IPS-NIHi7 (cell line): ENCODE measurements at regions not wholly inside any gene's neighbourhood (a gene's known extent, or its start where the extent isn't known, plus 50 kb on each side); places are given as distances from the start of the nearest gene placed in this dataset.

Experiments used
- DNase-seq: peaks from one replicate; pipeline ENCODE4 v3.0.0; 2012; ENCODE audit warnings: mixed read lengths; ENCODE audit errors: extremely low spot score

DNA sequence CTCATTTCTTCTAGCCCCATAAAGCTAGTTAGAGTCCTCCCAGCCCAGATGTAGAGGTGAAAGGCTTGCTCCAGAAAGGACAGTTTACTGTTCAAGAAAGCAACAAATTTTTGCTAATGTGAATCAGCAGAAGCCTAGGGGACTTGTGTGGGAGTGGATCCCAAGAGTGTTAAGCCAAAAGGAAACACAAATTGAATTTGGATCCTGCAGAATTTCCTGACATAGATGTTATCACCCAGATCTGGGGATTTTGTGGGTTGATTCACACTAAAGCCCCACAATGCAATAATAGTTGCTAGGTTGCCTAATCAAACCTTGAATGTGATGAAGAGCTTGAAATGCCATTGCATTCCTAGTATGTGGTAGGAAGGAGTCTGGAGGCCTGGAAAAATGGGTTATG is 135.2 kb upstream of the HS3ST3A1 start:
- DNase-seq: no peak

DNA sequence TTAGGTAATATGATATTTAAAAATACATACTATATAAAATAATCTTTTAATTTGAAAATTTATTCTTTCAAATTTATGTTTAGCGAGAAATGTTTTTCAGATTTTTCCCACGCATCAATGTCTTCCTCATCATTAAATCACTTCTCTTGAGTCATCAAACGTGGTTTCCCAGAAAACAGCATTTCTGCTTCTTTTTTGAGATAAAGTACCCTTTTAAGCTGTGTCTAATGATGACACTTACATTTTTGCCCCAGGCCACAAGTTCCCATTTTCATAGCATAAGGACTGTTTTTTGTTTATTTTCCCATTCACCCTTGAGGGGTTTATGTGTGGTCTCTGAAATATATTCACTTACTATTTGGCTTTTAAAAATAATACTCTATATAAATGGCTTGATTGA is 139.0 kb upstream of the HS3ST3A1 start:
- no peak for DNase-seq

DNA sequence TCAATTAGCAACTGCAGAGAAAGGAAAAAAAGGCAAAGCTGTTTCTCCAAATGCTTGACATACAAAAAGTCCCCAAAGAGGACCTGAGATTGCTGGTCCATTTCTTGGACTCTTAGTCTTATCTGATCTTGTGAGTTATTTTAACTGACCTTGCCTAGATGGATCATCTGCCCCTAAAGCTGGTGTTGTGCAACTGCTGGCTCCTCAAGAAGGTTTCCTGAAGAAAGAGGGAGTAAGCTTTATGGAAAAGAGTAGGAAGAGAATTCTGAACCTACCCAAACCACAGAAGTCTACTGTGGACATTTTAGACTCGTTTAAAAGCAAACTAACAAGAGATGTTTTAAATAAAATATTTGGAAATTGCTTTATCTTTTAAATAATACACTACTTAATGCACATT is 140.0 kb upstream of the HS3ST3A1 start:
- no peak for DNase-seq

DNA sequence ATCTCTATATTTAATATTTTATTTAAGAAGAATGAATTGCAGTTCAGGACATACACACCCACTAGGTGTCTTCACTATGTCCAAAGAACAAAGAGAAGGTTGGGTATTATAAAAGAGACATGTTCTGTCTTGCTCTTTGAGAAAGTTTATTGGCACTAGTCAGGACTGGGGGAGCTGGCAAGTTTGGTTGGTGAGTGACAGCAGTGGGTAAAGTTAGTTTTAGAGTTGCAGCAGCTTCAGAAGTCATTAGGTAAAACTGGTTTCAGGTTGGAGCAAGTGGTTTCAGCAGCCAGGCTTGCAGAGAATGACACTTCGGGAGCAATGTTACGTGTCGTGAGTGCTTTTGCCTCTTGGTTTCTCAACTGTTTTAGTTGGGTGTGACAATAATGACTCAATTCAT is 142.2 kb upstream of the HS3ST3A1 start:
- DNase-seq: no peak

DNA sequence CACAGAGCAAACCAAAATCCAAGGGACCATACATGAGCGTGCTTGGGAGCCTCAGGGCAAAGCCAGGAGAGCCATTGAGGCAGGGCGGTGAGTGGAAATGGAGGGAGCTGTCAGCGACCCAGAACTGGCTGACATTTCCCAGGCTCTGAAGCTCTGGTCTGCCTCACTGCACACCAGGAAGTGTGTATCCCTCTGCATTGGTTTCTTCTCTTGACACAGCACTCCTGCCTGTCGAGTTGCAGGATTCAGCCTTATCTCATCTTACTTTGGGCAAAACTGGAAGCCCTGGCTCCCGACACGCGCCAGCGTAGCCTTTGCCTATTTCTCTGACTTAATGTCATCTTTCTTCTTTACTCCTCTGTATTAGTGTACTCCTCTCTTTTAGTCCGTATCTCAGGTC is 144.7 kb upstream of the HS3ST3A1 start:
- DNase-seq: no peak

DNA sequence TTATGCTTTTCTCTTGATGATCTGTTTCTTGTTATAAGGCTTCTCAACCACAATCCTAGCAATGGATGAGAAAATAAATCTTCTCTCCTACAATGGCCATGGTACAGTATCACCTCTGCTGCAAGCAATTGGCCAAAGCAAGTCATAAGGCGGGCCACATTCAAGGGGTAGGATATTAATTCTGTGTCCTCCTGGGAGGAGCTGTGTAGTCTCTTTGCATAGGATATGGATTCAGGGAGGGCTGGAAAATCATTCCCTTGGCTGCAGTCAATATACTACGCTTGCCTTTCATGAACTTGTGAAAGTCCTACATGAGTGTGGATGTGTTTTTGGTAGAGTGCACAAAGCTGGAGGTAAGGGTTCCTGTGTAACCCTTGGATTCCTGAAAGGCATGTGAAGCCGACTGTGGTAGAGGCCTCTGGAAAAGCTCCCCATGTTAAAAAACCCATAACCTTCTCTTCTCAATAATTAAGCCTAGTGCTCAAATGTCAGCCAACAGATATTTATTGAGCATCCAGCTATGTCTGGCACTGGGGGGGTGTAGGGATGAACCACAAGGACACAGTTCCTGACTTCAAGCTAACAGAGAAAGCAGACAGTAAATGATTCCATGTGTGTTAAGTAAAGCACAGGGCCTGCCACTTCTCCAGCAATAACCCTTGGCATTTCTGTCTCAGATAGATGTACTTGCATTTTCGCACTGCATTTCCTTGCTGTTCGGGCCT is 147.6 kb upstream of the HS3ST3A1 start:
- no peak for DNase-seq

DNA sequence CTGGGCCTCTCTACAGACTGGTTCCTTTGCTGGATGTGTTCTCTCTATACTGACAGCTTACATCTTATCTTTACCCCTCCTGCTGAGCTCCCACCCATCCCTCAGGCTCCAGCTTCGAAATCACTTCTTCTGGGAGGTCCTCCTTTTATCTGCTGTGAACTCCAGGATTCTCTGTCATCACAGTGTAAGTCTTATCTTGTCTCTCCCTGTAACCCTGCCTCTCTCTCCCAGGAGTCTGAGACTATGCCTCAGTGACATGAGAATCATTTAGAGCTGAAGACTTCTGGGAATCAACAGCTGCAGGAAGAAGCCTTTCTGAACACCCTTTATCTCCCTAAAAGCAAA is 148.1 kb upstream of the HS3ST3A1 start:
- DNase-seq: peak; percentile 17

DNA sequence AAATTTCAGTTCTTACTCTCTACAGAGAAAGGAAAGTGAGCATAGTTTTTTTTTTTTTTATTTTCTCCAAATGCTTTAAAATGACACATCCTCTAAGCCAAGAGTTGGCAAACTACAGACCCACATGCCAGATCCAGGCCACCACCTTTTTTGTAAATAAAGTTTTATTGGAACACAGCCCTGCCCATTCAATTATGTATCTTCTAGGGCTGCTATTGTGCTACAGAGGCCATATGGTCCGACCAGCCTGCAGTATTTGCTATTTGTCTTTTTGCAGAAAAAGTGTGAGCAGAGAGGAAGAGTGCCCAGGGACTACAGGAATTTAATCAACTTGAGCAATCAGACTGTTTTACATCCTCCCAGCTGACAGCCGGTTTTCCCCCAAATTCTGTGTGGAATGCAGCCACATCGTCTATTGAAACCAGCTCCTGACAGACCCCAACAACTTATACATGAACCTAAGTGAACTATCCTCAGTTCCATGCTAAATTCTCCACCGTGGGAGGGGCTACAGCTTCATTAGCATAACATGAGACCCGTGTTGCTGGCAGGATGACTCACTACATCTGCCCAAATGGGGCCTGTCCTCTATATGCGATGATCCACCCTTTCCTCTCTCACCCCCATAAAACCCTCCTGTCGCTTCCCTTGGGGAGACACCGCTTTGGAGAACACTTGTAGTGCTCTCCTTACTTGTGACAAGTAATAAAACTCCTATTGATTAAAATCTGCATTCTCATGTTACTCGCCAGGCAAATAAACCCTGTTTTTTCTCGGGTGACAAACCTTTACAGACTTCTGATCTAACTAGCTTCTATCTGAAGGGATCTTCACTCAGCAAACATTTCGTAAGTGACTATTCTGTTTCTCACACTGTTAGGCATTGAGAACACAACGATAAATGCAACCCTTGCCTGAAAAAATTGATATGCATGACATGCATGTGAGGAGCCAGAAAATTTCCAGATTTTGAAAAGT is 149.4 kb upstream of the HS3ST3A1 start:
- peak; percentile 74 for DNase-seq

DNA sequence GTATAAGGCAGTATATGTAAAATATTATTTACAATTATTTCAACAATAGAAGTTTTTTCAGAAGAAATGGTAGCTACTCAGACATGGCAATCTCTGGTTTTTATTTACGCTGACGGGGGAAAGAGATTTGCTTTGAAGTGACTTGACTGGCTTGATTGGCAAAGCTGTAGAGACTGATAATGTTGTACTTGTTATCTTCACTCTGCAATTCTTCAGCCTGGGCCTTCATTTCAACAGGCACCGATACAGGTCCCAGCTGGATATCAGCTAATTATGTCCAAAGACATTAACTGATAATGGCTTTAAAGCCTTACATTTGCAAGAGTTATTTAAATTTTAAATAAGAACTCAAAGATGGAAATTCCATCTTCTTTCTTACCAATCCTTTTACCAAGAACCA is 151.4 kb upstream of the HS3ST3A1 start:
- DNase-seq: no peak

DNA sequence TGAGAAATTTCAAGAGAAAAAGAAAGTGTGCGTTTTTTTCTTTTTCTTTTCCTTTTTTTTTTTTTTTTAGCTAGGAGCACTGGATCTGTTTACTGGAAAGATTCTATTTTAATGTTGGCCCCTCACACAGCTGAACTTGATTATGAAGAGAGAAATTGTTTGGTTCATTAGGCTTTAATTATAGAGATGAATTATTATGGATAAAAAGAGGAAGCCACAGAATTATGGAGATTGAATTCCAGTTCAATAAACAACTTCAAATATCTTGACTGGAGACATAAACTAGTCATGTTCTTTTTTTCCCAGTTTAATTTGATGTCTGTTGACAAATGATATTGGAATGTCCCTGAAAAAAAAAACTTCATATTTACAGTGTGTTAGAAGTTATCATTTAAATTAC is 152.0 kb upstream of the HS3ST3A1 start:
- DNase-seq: no peak

DNA sequence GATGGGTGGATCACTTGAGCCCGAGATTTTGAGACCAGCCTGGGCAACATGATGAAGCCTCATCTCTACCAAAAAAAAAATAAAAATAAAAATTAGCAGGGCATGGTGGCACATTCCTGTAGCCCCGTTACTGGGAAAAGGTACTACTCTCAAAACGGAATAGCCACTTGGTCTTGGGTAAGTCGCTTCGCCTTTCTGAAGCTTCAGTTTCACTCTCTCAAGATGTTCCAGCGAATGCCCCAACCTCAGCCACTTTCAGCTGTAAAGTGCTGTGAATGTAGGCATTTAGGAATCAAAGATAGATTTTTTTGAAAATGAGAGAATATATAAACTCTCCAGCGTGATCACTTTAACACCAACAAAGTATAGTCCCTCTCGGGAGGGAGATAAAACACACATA is 154.1 kb upstream of the HS3ST3A1 start:
- DNase-seq: no peak

DNA sequence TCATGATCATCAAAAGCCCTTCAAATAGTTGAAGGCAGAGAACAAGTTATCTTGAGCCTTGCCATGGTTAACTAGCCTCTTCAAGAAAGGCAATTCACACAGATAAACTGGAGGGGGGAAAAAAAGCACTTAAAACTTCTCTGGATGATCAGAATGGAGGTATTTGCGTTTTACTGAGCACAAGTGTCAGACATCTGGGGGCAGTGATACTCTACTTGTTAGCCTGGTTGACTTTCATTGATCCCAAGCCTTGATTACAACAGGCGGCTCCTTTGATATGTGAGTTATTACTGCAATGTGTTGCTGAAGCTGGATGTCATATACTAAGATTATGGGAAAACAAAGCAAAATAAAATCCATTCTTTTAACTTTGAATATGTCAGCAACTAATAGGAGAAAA is 155.0 kb upstream of the HS3ST3A1 start:
- DNase-seq: no peak

DNA sequence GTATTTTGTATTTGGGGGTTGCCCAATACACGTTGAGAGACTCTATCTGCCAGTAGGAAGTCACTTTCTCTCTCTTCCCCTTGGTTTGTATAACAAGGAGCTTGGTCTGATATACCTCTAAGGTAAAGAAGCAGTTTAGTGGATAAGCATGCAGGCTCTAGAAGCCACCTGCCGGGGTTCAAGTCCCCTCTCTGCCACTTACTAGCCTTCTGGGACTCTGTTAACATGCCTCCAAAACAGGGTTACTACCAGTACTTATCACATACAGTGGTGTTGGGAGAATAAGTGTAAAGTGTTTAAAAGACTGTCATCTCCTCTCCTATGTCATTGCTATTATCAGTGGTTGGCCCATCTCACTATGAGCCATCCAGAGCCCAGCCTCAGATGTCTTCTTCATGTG is 156.1 kb upstream of the HS3ST3A1 start:
- DNase-seq: no peak

DNA sequence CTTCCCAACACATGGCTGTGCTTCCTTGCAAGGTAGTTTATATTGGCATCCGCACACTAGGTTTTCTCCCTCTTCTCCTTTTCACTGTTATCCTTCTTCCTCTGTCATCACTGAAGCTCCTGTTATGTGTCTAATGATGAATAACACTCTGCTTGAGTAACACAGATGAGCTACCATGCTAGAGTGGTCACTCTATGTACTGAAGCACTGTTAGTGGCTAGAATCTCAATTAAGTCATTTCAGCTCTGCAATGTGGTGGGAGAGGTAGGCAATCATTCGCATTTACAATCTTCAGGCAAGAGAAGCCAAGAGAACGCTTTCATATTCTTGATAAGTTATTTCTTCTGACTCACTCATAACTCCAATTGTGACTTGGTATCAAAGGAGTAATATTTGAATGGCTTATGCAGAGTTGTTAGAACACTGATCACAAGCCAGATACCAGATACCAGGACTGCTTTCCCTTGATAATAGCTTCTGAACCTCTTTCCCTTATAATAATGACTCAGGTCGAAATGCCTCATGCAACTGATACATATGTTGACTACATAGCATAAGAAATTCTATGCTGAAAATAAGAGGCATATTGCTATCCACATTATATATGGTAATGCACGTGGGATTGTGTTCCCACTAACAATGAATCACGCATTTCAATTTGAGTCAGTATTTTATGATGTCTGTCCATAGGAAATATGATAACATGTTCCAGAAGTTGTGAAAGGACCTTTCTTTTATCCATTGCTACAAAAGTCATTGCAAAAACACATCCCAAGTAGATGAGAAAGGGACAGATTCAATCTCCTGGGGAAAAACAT is 158.0 kb upstream of the HS3ST3A1 start:
- DNase-seq: no peak

DNA sequence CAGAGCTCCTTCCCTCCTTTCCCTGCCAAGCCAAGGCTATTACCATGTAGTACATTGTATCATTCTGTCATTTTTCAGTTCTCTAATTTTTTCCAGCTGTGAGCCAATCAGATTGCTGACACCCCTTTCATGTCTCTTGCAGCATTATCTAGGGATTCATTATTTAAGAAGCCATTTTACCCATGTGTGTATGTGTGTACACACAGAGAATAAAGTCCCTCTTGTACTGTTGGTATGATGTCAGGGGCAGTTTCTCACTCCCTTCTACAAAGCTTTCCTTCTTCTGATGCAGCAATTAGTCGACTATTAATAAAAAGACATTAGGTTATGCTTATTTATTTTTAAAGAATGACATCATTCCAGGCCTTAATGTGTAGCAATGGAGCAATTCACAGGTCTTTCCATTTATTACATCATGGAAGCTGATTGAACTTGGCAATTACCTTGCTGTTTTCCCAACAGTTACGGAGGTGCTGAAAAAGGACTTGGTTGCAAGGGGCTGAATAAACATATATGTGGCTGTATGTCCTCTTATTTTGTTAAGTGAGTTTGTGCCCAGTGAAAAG is 159.4 kb upstream of the HS3ST3A1 start:
- DNase-seq: no peak

DNA sequence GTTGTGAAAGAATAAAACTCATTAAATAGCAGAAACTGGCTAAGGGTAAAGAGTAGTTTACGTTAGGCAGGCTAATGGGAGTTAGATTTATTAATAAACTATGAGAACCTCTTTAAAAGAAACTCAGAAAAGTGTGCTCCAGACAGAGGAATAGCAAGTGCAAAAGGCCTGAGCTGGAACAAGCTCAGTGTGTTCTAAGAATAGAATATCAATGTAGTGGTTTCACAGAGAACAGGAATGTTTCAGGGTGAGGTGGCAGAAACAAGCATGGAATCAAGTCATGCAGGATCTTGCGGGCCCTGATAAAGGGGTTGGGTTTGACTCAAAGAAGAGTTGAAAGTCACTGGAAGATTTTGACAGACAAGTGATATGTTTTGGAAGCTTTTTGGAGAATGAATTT is 164.0 kb upstream of the HS3ST3A1 start:
- no peak for DNase-seq

DNA sequence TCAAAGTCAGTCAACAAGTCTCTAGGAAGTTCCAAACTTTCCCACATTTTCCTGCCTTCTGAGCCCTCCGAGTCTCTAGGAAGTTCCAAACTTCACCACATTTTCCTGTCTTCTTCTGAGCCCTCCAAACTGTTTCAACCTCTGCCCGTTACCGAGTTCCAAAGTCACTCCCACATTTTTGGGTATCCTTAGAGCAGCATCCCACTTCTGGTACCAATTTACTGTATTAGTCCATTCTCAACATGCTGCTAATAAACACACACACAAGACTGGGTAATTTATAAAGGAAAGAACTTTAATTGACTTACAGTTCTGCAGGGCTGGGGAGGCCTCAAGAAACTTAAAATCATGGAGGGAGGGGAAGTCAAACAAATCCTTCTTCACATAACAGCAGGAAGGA is 169.0 kb upstream of the HS3ST3A1 start:
- DNase-seq: no peak

DNA sequence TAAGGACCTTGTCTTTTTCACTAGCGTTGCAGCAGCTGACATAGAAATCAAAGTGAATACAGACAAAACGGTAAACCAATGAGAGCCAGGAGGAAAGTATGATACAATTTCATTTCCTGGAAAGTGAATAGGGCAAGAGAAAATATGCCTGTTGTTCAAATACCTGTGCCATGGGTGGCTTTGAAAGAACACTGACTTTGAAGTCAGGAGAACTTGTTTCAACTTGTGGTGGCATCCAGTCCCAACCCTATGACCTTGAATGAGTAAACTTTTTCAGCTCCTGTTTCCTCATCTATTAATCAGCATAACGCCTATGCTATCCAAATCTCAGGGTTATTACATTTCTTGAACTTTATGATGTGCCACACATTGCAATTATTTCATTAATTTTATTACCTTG is 173.7 kb upstream of the HS3ST3A1 start:
- DNase-seq: no peak

DNA sequence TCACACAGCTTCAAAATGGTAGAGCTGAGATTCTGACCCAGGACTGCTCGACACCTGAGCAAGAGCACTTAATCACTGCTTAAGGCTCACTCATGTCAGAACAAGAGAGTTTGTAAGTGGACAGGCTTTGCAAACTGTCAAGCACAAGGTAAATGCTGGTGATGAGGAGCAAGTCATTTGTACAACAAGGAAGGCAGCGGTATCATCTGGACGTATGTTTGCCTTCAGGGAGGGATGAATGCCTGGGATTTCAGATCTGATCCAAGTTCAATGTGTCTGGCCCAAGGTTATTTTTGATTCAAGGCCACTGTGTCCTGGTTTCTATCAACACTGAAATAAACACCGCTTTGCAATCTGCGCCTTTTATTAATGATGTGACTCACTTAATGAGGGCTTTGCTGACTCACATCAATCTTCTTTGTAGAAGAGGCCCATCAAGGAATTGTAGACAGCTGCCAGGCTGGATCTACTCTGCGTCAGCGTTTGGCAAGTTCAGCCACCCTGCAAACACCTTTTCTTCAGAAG is 174.4 kb upstream of the HS3ST3A1 start:
- no peak for DNase-seq

DNA sequence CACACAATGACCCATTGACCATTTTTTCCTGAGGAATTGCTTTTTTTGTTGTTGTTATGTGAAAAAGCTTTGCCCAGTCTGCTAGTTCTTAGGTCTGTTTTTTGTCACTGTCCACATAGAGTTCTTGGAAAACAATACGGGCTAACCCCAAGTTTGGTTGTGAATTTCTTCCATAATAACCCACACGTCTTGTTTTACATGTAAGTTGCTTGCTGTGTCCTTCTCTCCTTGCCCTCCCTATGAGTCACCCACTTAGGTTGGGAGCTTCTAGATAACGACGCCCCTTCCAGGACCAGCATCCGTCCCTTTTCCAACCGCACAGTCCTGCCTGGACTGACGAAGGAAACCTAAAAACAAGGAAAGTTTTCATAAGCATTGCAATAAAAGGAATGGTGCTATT is 175.3 kb upstream of the HS3ST3A1 start:
- no peak for DNase-seq

DNA sequence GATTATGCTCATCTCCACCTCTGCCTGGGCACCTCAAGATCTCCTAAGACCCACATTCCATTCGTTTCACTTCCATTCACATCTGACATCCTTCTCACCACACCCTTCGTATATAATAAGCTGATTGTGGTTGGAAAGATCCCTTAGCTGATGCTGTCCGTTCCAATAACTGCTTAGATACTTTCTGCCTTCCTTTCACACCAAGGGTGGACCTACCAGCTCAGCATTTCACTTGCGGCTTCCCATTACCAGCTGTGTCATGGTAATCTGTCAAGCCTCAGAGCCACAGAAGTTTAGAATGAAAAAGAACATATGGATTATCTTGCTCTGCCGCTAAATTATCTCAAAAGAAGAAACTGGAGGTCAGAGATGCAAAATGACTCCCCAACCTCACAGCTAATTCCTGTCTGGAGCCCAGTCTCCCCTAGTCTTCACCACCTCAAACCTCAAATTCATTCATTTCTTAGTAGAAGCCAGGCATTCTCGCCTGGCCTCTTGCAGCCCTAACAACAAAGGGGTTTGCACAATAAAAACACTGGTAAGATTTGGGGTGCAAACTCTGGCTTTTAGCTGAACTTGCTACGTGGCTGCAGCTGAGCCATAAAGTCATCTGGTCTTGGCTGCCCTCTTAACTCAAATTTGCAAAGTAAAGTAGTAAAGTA is 182.8 kb upstream of the HS3ST3A1 start:
- no peak for DNase-seq
